Stimulated activated CD4-positive, alpha-beta T cell treated with anti-CD3 and anti-CD28 coated beads, Interleukin-2, amount 100 ng/mL, for 24 hours (primary cell): ENCODE measurements at regions not wholly inside any gene's neighbourhood (a gene's known extent, or its start where the extent isn't known, plus 50 kb on each side); places are given as distances from the start of the nearest gene placed in this dataset.

ENCODE experiments used
- DNase-seq, 2 donors: peaks; one replicate each; pipeline ENCODE4 v3.0.0-alpha.2; 2020

- no peak for DNase-seq
Measured at GRCh38 chr2:81225756-81226155, 921.2 kb upstream of the LRRTM1 start.

GRCh38 chr2:81213598-81213997 lies 909.0 kb upstream of the LRRTM1 start:
- no peak for DNase-seq

GRCh38 chr2:81206216-81206615 lies 901.7 kb upstream of the LRRTM1 start:
- no peak for DNase-seq

- DNase-seq, result no peak
Measured at GRCh38 chr2:81196933-81197628, 892.5 kb upstream of the LRRTM1 start.

GRCh38 chr2:81196383-81196851 lies 891.9 kb upstream of the LRRTM1 start:
- DNase-seq, result no peak

- DNase-seq, result no peak
Measured at GRCh38 chr2:81195774-81196382, 891.3 kb upstream of the LRRTM1 start.

- no peak for DNase-seq
Measured at GRCh38 chr2:81195017-81195773, 890.6 kb upstream of the LRRTM1 start.

GRCh38 chr2:81194581-81194980 lies 890.0 kb upstream of the LRRTM1 start:
- DNase-seq, result no peak

- no peak for DNase-seq
Measured at GRCh38 chr2:81194176-81194575, 889.6 kb upstream of the LRRTM1 start.

- DNase-seq, result no peak
Measured at GRCh38 chr2:81181845-81182244, 877.3 kb upstream of the LRRTM1 start.

- DNase-seq, result no peak
Measured at GRCh38 chr2:81171447-81171846, 866.9 kb upstream of the LRRTM1 start.

GRCh38 chr2:81163583-81163982 lies 859.0 kb upstream of the LRRTM1 start:
- DNase-seq, result no peak

GRCh38 chr2:81158505-81158904 lies 854.0 kb upstream of the LRRTM1 start:
- DNase-seq, result no peak

- no peak for DNase-seq
Measured at GRCh38 chr2:81148323-81148722, 843.8 kb upstream of the LRRTM1 start.

- no peak for DNase-seq
Measured at GRCh38 chr2:81136296-81136695, 831.7 kb upstream of the LRRTM1 start.

GRCh38 chr2:81097361-81097760 lies 792.8 kb upstream of the LRRTM1 start:
- no peak for DNase-seq

- no peak for DNase-seq
Measured at GRCh38 chr2:81093031-81093430, 788.5 kb upstream of the LRRTM1 start.

- DNase-seq, result no peak
Measured at GRCh38 chr2:81087646-81088045, 783.1 kb upstream of the LRRTM1 start.

- DNase-seq, result no peak
Measured at GRCh38 chr2:81084101-81084500, 779.5 kb upstream of the LRRTM1 start.

GRCh38 chr2:81078631-81079030 lies 774.1 kb upstream of the LRRTM1 start:
- DNase-seq, result no peak

GRCh38 chr2:81078102-81078501 lies 773.5 kb upstream of the LRRTM1 start:
- DNase-seq, result no peak

GRCh38 chr2:81077396-81077795 lies 772.8 kb upstream of the LRRTM1 start:
- no peak for DNase-seq

GRCh38 chr2:81073412-81073811 lies 768.9 kb upstream of the LRRTM1 start:
- DNase-seq, result no peak

GRCh38 chr2:81068144-81068543 lies 763.6 kb upstream of the LRRTM1 start:
- no peak for DNase-seq
